ENCODE measurements at regions not wholly inside any gene's neighbourhood (a gene's known extent, or its start where the extent isn't known, plus 50 kb on each side); places are given as distances from the start of the nearest gene placed in this dataset.

DNA sequence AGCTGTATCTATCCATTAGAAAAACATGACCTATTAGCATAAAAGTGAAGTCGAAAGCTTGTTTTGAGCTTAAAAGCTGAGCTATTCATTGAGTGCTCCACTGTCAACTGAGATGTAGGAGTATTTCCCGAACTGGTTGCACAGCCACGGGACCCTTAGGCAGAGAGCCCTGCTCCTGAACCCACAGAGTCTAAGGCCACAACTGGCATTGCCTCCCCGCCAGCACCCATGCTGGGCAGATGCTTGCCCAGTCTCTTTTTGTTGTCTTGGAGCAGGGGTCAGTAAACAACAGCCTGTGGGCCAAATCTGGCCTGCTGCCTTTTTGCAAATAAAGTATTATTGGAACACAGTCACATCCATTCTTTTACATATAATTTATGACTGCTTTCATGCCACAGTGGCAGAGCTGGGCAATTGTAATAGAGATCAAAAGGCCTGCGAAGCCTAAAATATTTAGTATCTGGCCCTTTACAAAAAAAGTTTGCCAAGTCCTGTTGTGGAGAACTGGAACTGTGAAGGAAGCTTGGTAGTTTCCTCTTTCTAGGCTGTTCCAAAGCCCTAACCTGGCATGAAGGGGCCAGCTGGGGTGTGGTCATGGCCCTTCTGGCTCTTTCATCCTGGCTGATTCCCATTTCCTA lies 58.4 kb upstream of the WAPL start:
- in situ Hi-C loops (cut with MboI; ENCODE audit: low sequenced_read_pairs), result loop anchor here (10.0 kb wide), 1 partner anchor 185 kb away; no protein-coding TSS in a partner anchor

DNA sequence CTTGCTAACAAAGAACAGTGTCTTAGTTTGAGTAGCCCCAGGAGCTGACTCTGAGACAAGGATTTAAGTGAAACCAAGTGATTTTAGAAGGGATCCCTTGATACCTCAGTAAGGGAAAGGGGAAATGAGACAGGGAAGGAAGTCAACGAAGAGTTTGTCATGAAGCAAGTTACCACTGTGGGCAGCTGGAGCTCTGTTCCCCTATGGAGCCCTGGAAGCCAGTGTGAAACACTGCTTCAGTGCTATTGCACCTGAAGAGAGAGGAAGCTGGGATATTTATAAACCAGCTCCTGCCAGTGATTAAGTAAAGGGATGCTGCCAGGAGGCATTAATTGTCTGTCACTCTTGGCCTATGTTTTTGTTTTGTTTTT lies 58.9 kb upstream of the WAPL start:
- in situ Hi-C loops (cut with MboI; ENCODE audit: low sequenced_read_pairs), result loop anchor here (10.0 kb wide), 1 partner anchor 186 kb away; no protein-coding TSS in a partner anchor

DNA sequence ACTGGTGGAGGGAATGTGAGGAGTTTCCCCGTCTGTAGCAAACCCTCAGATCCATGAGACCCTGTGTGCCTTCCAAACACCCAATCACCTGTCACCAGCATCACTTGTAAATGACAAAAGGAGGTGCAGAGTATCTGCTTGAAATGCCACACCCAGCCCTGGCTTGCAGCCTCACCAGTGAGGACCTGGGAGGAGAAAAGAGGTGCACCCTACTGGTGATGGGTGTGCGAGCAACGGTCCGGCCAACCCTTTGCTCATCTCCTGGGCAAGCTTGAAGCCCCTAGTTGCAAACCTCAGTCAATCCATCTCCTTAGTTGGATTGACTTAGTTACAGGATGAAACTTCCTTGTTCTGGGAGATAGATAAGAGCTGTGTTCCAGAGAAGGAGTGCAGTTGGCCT lies 62.4 kb upstream of the WAPL start:
- in situ Hi-C loops (cut with MboI; ENCODE audit: low sequenced_read_pairs), result loop anchor here (10.0 kb wide), 1 partner anchor 189 kb away; no protein-coding TSS in a partner anchor

- in situ Hi-C loops (cut with MboI; ENCODE audit: low sequenced_read_pairs), result loop anchor here (10.0 kb wide), 1 partner anchor 190 kb away; no protein-coding TSS in a partner anchor
Measured at GRCh38 chr10:86585037-86585929, 63.7 kb upstream of the WAPL start.

- in situ Hi-C loops (cut with MboI; ENCODE audit: low sequenced_read_pairs), result loop anchor here (10.0 kb wide), 1 partner anchor 192 kb away; no protein-coding TSS in a partner anchor
Measured at GRCh38 chr10:86586516-86586915, 64.9 kb upstream of the WAPL start.

- in situ Hi-C loops (cut with MboI; ENCODE audit: low sequenced_read_pairs), result loop anchor here (10.0 kb wide), 1 partner anchor 194 kb away; no protein-coding TSS in a partner anchor
Measured at GRCh38 chr10:86588781-86589180, 65.6 kb upstream of the OPN4 start.

DNA sequence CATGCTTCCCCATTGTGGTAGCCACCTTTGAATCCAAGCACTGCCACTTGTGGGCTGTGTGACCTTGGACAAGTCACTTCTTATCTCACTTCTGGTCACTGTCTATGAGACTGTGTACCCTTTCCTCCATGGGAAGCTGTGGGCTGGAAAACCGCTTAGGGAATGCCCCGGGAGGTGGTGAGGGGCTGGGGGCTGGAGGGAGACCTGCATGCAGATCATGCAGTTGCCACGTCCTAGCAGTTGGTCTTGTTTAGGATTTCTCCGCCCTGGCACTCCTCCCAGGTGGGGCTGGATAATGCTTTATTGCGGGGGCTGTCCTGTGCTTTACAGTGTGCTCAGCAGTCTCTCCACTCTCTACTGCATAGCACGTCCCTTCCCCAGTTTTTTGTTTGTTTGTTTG lies 62.9 kb upstream of the OPN4 start:
- in situ Hi-C loops (cut with MboI; ENCODE audit: low sequenced_read_pairs), result no loop called here

DNA sequence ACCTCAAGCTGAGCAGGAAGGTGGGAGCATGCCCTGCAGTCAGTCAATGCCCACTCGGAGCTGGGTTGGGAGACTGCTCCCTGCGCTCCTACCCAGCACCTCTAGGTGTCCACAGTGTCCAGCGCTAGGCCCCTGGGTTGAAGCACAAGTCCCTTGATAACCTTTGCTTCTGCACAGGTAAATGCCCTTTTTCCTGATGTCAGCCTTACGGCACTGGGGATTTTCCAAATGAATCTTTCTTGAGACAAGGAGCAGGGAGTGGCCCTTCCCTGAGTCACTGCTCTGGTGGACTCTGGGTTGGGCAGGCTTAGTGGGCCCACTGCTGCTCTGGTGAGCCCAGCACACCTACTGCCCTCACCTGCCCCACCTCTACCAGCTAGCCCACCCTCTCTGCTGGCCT lies 61.9 kb upstream of the OPN4 start:
- in situ Hi-C loops (cut with MboI; ENCODE audit: low sequenced_read_pairs), result no loop called here

DNA sequence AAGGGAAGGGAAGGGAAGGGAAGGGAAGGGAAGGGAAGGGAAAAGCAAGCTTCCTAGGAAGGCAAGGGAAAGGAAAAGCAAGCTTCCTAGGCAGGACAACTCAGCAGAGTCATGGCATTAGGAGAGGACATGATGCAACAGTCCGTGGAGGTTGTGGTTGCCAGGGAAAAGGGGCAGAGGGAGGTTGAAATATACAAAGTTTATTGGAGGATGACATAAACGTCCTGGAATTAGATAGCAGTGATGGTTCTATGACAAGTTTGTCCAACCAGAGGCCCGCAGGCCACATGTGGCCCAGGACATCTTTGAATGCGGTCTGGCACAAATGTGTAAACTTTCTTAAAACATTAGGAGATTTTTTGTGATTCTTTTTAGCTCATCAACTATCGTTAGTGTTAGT lies 59.8 kb upstream of the OPN4 start:
- in situ Hi-C loops (cut with MboI; ENCODE audit: low sequenced_read_pairs), result no loop called here

- in situ Hi-C loops (cut with MboI; ENCODE audit: low sequenced_read_pairs), result no loop called here
Measured at GRCh38 chr10:86595496-86595895, 58.9 kb upstream of the OPN4 start.

- in situ Hi-C loops (cut with MboI; ENCODE audit: low sequenced_read_pairs), result no loop called here
Measured at GRCh38 chr10:86596266-86596665, 58.1 kb upstream of the OPN4 start.

DNA sequence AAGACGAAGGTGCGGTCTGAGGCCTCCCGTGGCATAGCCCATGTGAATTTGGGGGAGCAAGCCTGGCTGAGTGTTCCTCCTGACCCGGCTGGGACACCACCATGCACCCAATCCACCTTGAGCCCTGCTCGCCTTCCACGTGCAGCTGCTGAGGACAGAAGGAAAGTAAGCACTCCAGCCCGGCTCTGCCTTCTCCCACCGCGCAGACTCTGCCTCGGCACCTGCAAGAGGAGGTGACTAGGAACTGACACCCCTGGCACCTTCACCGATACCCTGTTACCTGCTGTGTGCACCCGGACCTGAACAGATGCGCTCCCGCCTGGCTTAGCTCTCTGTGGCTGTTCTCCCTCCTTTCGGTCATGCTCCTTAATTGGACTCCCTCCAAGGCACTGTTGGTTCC lies 57.0 kb upstream of the OPN4 start:
- in situ Hi-C loops (cut with MboI; ENCODE audit: low sequenced_read_pairs), result no loop called here

GRCh38 chr10:86598151-86598550 lies 56.2 kb upstream of the OPN4 start:
- in situ Hi-C loops (cut with MboI; ENCODE audit: low sequenced_read_pairs), result no loop called here

DNA sequence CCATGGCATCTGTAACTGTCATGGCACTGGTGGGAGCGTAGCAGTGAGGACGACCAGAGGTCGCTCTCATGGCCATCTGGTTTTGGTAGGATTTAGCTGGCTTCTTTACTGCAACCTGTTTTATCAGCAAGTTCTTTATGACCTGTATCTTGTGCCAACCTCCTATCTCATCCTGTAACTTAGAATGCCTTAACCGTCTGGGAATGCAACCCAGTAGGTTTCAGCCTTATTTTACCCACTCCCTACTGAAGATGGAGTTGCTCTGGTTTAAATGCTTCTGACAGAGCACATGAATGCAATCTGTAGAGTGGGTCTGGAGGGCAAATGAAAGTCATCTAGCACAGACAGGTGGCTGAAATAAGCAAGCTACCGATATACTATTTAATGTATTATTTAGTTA lies 55.3 kb upstream of the OPN4 start:
- in situ Hi-C loops (cut with MboI; ENCODE audit: low sequenced_read_pairs), result no loop called here

GRCh38 chr10:86599729-86600128 lies 54.6 kb upstream of the OPN4 start:
- in situ Hi-C loops (cut with MboI; ENCODE audit: low sequenced_read_pairs), result no loop called here

DNA sequence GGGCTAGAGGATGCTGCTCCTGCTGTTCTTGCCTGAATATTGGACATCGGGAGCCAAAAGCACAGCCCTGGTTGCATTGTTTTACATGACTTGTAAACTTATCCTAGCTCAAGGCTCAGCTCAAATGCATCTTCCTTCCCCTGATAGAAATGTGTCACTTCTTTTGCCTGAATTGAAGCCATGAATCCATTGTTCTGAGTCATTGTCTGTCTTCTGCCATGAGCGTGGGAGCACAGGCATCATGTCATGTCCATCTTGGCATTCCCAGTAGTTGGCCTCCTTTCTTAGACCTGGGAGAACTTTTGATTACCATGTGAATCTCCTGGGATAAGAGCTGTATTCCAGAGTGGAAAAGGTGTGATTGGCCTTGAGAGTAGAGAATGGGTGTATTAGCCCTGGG lies 54.1 kb upstream of the OPN4 start:
- in situ Hi-C loops (cut with MboI; ENCODE audit: low sequenced_read_pairs), result no loop called here

DNA sequence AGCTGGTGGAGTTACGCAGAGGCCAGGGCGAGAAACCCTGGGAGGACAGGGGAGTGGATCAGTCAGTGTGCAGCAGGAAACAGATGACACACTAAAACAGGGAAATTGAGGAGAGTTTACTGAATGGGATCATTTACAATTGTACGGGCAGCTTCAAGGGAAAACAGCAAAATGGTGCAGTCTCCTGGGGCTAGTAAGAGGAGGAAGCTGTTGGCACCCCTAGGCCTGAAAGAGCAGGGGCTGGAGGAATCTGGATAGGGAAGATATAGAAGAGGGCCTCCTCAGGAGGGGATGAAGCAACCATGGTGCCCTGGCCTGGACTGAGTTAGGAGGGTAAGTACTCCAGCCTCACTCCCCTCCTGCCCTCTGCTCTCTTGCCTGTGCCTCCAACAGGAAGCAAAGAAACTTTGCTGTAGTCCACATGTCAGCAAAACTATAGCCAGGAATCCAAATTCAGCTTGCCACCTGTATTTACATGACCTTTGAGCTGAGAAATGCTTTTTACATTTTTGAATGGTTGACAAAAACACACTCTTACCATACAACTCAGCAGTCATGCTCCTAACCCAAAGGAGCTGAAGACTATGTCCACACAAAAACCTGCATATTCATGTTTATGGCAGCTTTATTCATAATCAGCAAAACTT lies 52.3 kb upstream of the OPN4 start:
- in situ Hi-C loops (cut with MboI; ENCODE audit: low sequenced_read_pairs), result no loop called here

DNA sequence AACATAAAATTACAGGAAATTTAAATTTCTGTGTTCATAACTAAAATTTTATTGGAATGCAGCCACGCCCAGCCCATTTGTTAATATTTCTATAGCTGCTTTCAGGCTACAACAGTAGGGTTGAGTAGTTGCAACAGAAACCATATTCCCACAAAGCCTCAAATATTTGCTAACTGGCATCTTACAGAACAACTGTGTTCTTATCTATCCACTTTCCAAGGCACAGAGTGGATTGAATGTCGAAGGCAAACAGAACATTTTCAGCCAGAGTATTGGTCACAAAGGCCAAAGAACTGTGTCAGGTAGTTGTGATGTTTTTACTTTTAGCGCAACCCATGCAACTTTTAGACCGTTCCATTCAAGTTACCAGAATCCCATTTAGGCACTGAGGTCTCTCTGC lies 51.1 kb upstream of the OPN4 start:
- in situ Hi-C loops (cut with MboI; ENCODE audit: low sequenced_read_pairs), result no loop called here
